IMR-90 (cell line): ENCODE measurements at regions not wholly inside any gene's neighbourhood (a gene's known extent, or its start where the extent isn't known, plus 50 kb on each side); places are given as distances from the start of the nearest gene placed in this dataset.

Experiments
- ATAC-seq: fragments of 200-7000 bp; cut with Tn5 transposase; 2 replicates; pipeline ENCODE4 v1.9.1; 2020; ENCODE audit warnings: low read depth, mild to moderate bottlenecking, moderate library complexity
- BruUV-seq: library from RNA; stranded (reverse); fragments of 400-500 nt; replicated peaks from 2 replicates; lab custom pipeline; 2021; lab: Mats Ljungman, UMichigan
- CTCF ChIA-PET: fragments of 300-600 bp; formaldehyde crosslinking; extraction: SDS; loops from one replicate; lab custom pipeline; 2021; ENCODE audit warnings: antibody characterized with exemption; lab: Yijun Ruan, JAX
- POLR2A ChIA-PET: fragments of 300-600 bp; sonication (Branson Sonifier 250); formaldehyde crosslinking; loops from one replicate; lab custom pipeline; 2022; ENCODE audit warnings: antibody characterized with exemption; ENCODE audit not compliant: unreplicated experiment; lab: Charles Lee
- DNase-seq: peaks from one replicate; pipeline ENCODE4 v3.0.0; 2013
- H2AFZ ChIP-seq: replicated peaks from 2 replicates; pipeline ENCODE3; 2013; ENCODE audit warnings: low read length, mild to moderate bottlenecking; ENCODE audit not compliant: poor library complexity
- H2AK5ac ChIP-seq: 2 replicates; pipeline ENCODE4 v1.6.1; 2013; ENCODE audit warnings: low read depth, low read length, inconsistent platforms
- H2AK9ac ChIP-seq: replicated peaks from 2 replicates; pipeline ENCODE3; 2013; ENCODE audit warnings: mild to moderate bottlenecking, low read depth, low read length, moderate library complexity; ENCODE audit not compliant: poor library complexity
- H2BK120ac ChIP-seq: 2 replicates; pipeline ENCODE4 v1.6.1; 2013; ENCODE audit warnings: low read depth, low read length, inconsistent platforms
- H2BK15ac ChIP-seq: 3 replicates; pipeline ENCODE4 v1.6.1; 2013; ENCODE audit warnings: low read depth, low read length, inconsistent platforms
- H2BK20ac ChIP-seq: 2 replicates; pipeline ENCODE4 v1.6.1; 2013; ENCODE audit warnings: low read depth, mild to moderate bottlenecking, inconsistent platforms, low read length, moderate library complexity
- H2BK5ac ChIP-seq: 2 replicates; pipeline ENCODE4 v1.6.1; 2013; ENCODE audit warnings: mild to moderate bottlenecking, low read depth, low read length, inconsistent platforms; ENCODE audit not compliant: poor library complexity, severe bottlenecking
- H3K14ac ChIP-seq: replicated peaks from 2 replicates; pipeline ENCODE4 v1.6.1; 2013; ENCODE audit warnings: low read depth, low read length, inconsistent platforms
- H3K18ac ChIP-seq: 2 replicates; pipeline ENCODE4 v1.6.1; 2013; ENCODE audit warnings: low read depth, low read length, control low read depth
- H3K23ac ChIP-seq: 2 replicates; pipeline ENCODE4 v1.6.1; 2013; ENCODE audit warnings: low read depth, low read length, inconsistent platforms
- H3K27ac ChIP-seq: 2 replicates; pipeline ENCODE4 v1.5.1; 2013; ENCODE audit warnings: mild to moderate bottlenecking, control low read depth, low read length; ENCODE audit not compliant: insufficient read depth
- H3K27me3 ChIP-seq: 2 replicates; pipeline ENCODE4 v1.6.1; 2013; ENCODE audit warnings: low read length; ENCODE audit not compliant: control insufficient read depth, insufficient read depth
- H3K36me3 ChIP-seq: 2 replicates; pipeline ENCODE4 v1.6.1; 2013; ENCODE audit warnings: low read length, mixed read lengths; ENCODE audit not compliant: control insufficient read depth, insufficient read depth
- H3K4ac ChIP-seq: 2 replicates; pipeline ENCODE4 v1.6.1; 2013; ENCODE audit warnings: low read depth, low read length, inconsistent platforms
- H3K4me1 ChIP-seq: 2 replicates; pipeline ENCODE4 v1.6.1; 2013; ENCODE audit warnings: low read length, mixed read lengths; ENCODE audit not compliant: control insufficient read depth, insufficient read depth
- H3K4me2 ChIP-seq: 2 replicates; pipeline ENCODE4 v1.6.1; 2013; ENCODE audit warnings: low read depth, mild to moderate bottlenecking, control low read depth, low read length, moderate library complexity
- H3K4me3 ChIP-seq: 2 replicates; pipeline ENCODE4 v1.5.1; 2013; ENCODE audit warnings: low read depth, mild to moderate bottlenecking, control low read depth, low read length, moderate library complexity; ENCODE audit not compliant: insufficient read depth
- H3K56ac ChIP-seq: 2 replicates; pipeline ENCODE4 v1.6.1; 2013; ENCODE audit warnings: low read length, inconsistent platforms; ENCODE audit not compliant: insufficient read depth; ENCODE audit errors: extremely low read depth
- H3K79me1 ChIP-seq, 2 experiments: 2 replicates each; pipeline ENCODE4 v1.6.1; 2013; ENCODE audit warnings: low read length in 2 of 2, inconsistent platforms in 1 of 2, low read depth in 1 of 2
- H3K9ac ChIP-seq: 2 replicates; pipeline ENCODE4 v1.6.1; 2013; ENCODE audit warnings: low read depth, low read length, control low read depth
- H3K9me1 ChIP-seq: 2 replicates; pipeline ENCODE4 v1.6.1; 2013; ENCODE audit warnings: low read length, inconsistent platforms; ENCODE audit not compliant: insufficient read depth
- H3K9me3 ChIP-seq: 2 replicates; pipeline ENCODE4 v1.6.1; 2013; ENCODE audit warnings: low read length; ENCODE audit not compliant: control insufficient read depth, insufficient read depth
- H4K20me1 ChIP-seq: 2 replicates; pipeline ENCODE4 v1.6.1; 2013; ENCODE audit warnings: low read length, inconsistent platforms; ENCODE audit not compliant: insufficient read depth
- H4K5ac ChIP-seq: 2 replicates; pipeline ENCODE4 v1.6.1; 2013; ENCODE audit warnings: mild to moderate bottlenecking, low read depth, low read length, control low read depth
- H4K8ac ChIP-seq, 2 experiments: 2 replicates each; pipeline ENCODE4 v1.6.1; 2013; ENCODE audit warnings: low read depth in 2 of 2, low read length in 2 of 2, control low read depth in 1 of 2, inconsistent platforms in 1 of 2
- H4K91ac ChIP-seq: 2 replicates; pipeline ENCODE4 v1.6.1; 2013; ENCODE audit warnings: low read depth, low read length, inconsistent platforms; ENCODE audit not compliant: insufficient read depth
- BHLHE40 ChIP-seq: fragments of 150-350 bp; IDR thresholded peaks from 2 replicates; pipeline ENCODE4 v1.6.1; 2016; ENCODE audit warnings: mild to moderate bottlenecking, low read depth, low read length
- CEBPB ChIP-seq: IDR thresholded peaks from 2 replicates; pipeline ENCODE4 v1.6.1; 2012; ENCODE audit warnings: low read depth, low read length, improper control_type of control experiment
- CHD1 ChIP-seq: IDR thresholded peaks from 2 replicates; pipeline ENCODE4 v1.6.1; 2012; ENCODE audit warnings: low read depth, low read length, improper control_type of control experiment
- CTCF ChIP-seq: conservative IDR thresholded peaks from 2 replicates; pipeline ENCODE4 v1.5.1; 2012; ENCODE audit warnings: mild to moderate bottlenecking, low read depth, low read length, improper control_type of control experiment
- ELK1 ChIP-seq: fragments of 150-350 bp; IDR thresholded peaks from 2 replicates; pipeline ENCODE4 v1.6.1; 2016; ENCODE audit warnings: low read depth, mild to moderate bottlenecking, low read length, moderate library complexity, borderline replicate concordance
- FOS ChIP-seq: fragments of 150-350 bp; IDR thresholded peaks from 2 replicates; pipeline ENCODE4 v1.6.1; 2016; ENCODE audit warnings: low read depth, low read length
- MAFK ChIP-seq: IDR thresholded peaks from 2 replicates; pipeline ENCODE4 v1.6.1; 2012; ENCODE audit warnings: low read depth, low read length, improper control_type of control experiment
- MAZ ChIP-seq: IDR thresholded peaks from 2 replicates; pipeline ENCODE4 v1.6.1; 2012; ENCODE audit warnings: low read depth, mild to moderate bottlenecking, low read length, improper control_type of control experiment, moderate library complexity, borderline replicate concordance
- MXI1 ChIP-seq: IDR thresholded peaks from 2 replicates; pipeline ENCODE4 v1.6.1; 2012; ENCODE audit warnings: low read depth, mild to moderate bottlenecking, low read length, moderate library complexity, borderline replicate concordance
- NFE2L2 ChIP-seq: fragments of 150-350 bp; IDR thresholded peaks from 2 replicates; pipeline ENCODE4 v1.6.1; 2016; ENCODE audit warnings: low read depth, mild to moderate bottlenecking, low read length
- POLR2A ChIP-seq: IDR thresholded peaks from 2 replicates; pipeline ENCODE4 v1.6.1; 2012; ENCODE audit warnings: mild to moderate bottlenecking, low read depth, low read length
- RCOR1 ChIP-seq: IDR thresholded peaks from 2 replicates; pipeline ENCODE4 v1.6.1; 2012; ENCODE audit warnings: mild to moderate bottlenecking, low read length, improper control_type of control experiment; ENCODE audit not compliant: insufficient replicate concordance
- RFX5 ChIP-seq: IDR thresholded peaks from 2 replicates; pipeline ENCODE4 v1.8.0; 2012; ENCODE audit warnings: low read depth, mild to moderate bottlenecking, low read length, moderate library complexity
- SMC3 ChIP-seq: fragments of 150-350 bp; IDR thresholded peaks from 2 replicates; pipeline ENCODE4 v1.6.1; 2016; ENCODE audit warnings: low read depth, mild to moderate bottlenecking, antibody characterized with exemption, low read length, moderate library complexity
- USF2 ChIP-seq: fragments of 150-350 bp; IDR thresholded peaks from 2 replicates; pipeline ENCODE4 v1.6.1; 2017; ENCODE audit warnings: mild to moderate bottlenecking, antibody characterized with exemption, low read length, low read depth
- WGBS, 2 experiments: methylation state at CpG; one replicate each; pipeline versions ENCODE4 v1.1.5 to v1.1.7; 2013; ENCODE audit warnings: missing lambda C conversion rate in 2 of 2; ENCODE audit not compliant: insufficient read length in 1 of 2; ENCODE audit errors: extremely low coverage in 2 of 2; 5-methylcytosine and 5-hydroxymethylcytosine counted together
- dilution Hi-C: fragments of 300-500 bp; cut with HindIII; formaldehyde crosslinking; loops from one replicate; pipeline ENCODE4 v1.14.3; 2018; ENCODE audit warnings: low sequenced_read_pairs; ENCODE audit not compliant: unreplicated experiment
- in situ Hi-C: fragments of 300-500 bp; cut with MboI; formaldehyde crosslinking; loops from 3 replicates; pipeline ENCODE4 v1.14.3; 2019; ENCODE audit warnings: low sequenced_read_pairs, inconsistent platforms, mixed read lengths
- intact Hi-C: fragments of 100-400 bp; cut with micrococcal nuclease; formaldehyde crosslinking; loops from 2 replicates; pipeline ENCODE4 v1.10.0; 2022

- dilution Hi-C loops (no loop called here), in situ Hi-C loops (no loop called here), intact Hi-C loops (no loop called here)
- DNase-seq (no peak), ATAC-seq (no peak)
- Histone ChIP-seq H3K4ac (no peak overlapping the region), H3K36me3 (no peaks in the 10 kb centered on the region), H2AK9ac (no peak overlapping the region), H3K4me3 (no peak overlapping the region), H2AK5ac (no peak overlapping the region), H3K9me1 (no peaks in the 10 kb centered on the region), H3K4me2 (no peak overlapping the region), H3K4me1 (no peaks in the 10 kb centered on the region), H4K91ac (no peak overlapping the region), H3K56ac (no peak overlapping the region), H4K5ac (no peak overlapping the region), H2AFZ (no peak overlapping the region), H3K18ac (no peak overlapping the region), H3K9me3 (no peaks in the 10 kb centered on the region), H2BK15ac (no peak overlapping the region), H3K27me3 (no peaks in the 10 kb centered on the region), H3K14ac (no peak overlapping the region), H3K79me1 (no peaks in the 10 kb centered on the region), H3K27ac (no peak overlapping the region), H2BK120ac (no peak overlapping the region), H4K20me1 (no peaks in the 10 kb centered on the region), H4K8ac (no peak overlapping the region), H2BK20ac (no peak overlapping the region), H2BK5ac (no peak overlapping the region), H3K23ac (no peak overlapping the region), H3K9ac (no peak overlapping the region)
- TF ChIP-seq CHD1 (no peak), USF2 (no peak), MXI1 (no peak), FOS (no peak), ELK1 (no peak), RCOR1 (no peak), POLR2A (no peak), CTCF (no peak), MAFK (no peak), SMC3 (no peak), NFE2L2 (no peak), CEBPB (no peak), MAZ (no peak), BHLHE40 (no peak), RFX5 (no peak)
- WGBS, 2 experiments: 27% methylated on average over 2 of the region's 4 CpGs; no CpG with 5 or more reads in 1 of the 2 experiments
- no TSS peak for BruUV-seq
- POLR2A ChIA-PET: no interaction called here
- CTCF ChIA-PET: no interaction called here
Measured at GRCh38 chr1:57982852-57983251, 559.0 kb upstream of the DAB1 start.
